EL (cell line): ENCODE measurements at regions not wholly inside any gene's neighbourhood (a gene's known extent, or its start where the extent isn't known, plus 50 kb on each side); places are given as distances from the start of the nearest gene placed in this dataset.

Experiments
- DNase-seq: peaks from one replicate; pipeline ENCODE4 v3.0.0-alpha.2; 2016

DNA sequence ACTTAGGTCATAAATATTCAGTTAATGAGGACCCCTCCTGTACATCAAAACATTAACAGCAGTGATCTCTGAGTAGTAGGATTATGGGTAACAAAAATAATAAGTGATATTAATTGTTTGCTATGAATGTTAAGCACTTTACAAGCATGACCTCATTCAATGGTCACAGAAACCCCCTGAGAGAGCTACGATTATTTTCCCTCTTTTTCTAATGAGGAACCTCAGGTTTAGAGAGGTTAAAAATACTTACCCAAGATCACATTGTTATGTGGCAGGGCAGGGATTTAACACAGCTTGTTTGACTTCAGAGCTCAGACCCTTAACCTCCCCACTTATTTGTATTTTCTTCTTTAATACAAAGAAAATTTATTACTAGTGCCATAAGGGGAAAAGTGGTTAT lies 228.2 kb downstream of the TBL1XR1 start:
- no peak for DNase-seq

DNA sequence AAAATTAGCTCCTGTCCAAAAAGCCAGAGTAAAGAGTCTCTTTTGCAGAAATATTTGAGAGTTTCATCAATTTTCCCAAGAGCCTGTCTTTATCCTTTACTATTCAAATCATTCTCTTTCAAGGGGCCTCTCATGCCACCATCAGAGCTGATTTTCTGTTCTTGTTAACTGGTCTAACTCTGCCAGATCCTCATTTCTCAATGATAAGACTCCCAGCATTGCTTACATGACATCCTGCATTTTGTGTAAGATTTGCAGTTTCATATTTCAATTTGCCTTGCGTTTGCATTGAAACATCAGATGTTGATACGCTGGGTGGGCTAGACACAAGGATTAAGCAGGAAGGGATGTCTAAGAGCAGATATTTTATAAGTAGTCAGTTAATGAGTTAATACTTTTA lies 228.7 kb downstream of the TBL1XR1 start:
- no peak for DNase-seq

DNA sequence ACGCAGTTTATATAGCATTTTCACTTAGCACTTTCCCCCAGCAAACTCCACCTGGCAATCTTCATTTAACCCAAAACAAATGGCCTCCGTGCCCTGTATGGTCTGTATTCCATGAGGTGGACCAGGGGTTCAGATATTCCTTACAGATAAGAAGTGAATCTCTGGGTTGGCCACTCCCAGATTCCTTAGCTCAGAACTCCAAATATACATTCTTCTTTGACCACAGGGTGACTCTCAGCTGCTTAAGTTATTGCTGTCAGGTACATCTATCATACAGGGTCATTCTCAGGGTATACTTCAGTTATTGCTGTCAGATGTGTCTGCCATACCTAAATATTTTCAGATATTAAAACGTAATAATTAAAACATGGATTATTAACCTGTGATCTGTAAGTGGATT lies 229.8 kb downstream of the TBL1XR1 start:
- peak; percentile 52 for DNase-seq

DNA sequence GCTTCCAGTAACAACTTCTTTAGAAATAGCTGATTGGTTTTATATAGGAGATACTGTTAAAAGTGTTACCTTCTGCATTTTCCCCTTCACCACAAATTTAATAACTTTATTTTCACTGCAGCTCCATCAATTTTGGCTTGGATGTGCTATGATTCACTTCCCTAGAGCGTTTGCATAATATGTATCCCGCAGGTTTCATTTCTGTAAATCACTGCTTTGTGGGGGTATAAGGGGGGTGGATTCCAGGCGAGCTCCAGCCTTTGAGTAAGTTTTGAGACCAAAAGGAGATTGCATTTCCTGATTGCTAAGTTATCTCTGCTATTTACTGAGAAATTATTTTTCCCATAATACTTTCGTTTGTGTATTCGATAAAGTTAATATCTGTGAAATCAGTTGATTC lies 232.6 kb downstream of the TBL1XR1 start:
- no peak for DNase-seq

- DNase-seq = peak; percentile 43
Observed at GRCh38 chr3:176961916-176962315, 235.4 kb downstream of the TBL1XR1 start.

DNA sequence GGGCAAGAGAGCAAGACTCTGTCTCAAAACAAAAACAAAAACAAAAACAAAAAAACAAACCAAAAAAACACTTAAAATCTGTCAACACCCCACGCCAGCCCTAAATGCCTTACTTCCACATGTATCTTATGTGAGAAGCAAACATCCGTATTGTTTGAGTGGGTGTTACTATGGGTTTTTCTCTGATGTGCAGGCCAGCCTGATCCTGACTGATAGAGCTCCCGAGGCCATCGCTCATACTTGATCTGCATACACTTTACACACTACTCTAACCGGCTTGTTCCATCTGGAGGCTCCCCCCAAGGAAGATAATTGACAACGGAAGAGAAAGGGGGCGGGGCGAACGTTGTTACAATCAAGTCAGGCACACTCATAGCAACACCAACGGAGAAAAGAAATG lies 237.4 kb downstream of the TBL1XR1 start:
- no peak for DNase-seq

DNA sequence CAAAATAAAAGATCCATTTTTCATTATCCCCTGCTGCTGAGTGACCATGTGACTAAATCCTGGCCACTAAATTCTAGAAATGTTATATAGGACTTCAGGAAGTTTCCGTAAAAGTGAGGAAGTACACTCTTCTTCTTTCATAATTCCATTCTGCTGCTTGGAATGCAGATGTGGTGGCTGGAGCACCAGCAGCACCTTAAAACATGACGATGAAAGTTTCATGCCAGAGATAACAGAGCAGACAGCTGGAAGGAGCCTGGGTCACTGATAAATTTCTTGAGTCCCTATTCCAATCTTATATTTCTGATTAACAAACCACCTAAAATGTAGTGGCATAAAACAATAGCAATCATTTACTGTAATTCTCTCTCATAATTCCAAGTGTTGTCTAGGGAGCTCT lies 238.7 kb downstream of the TBL1XR1 start:
- DNase-seq = no peak

- DNase-seq = no peak
Observed at GRCh38 chr3:176954517-176954916, 242.8 kb downstream of the TBL1XR1 start.

GRCh38 chr3:176953106-176954060 lies 243.9 kb downstream of the TBL1XR1 start:
- peak; percentile 20 for DNase-seq

- DNase-seq = no peak
Observed at GRCh38 chr3:176951586-176952292, 245.5 kb downstream of the TBL1XR1 start.

- DNase-seq = no peak
Observed at GRCh38 chr3:176951144-176951543, 246.1 kb downstream of the TBL1XR1 start.

- peak; percentile 31 for DNase-seq
Observed at GRCh38 chr3:176950743-176951142, 246.5 kb downstream of the TBL1XR1 start.

DNA sequence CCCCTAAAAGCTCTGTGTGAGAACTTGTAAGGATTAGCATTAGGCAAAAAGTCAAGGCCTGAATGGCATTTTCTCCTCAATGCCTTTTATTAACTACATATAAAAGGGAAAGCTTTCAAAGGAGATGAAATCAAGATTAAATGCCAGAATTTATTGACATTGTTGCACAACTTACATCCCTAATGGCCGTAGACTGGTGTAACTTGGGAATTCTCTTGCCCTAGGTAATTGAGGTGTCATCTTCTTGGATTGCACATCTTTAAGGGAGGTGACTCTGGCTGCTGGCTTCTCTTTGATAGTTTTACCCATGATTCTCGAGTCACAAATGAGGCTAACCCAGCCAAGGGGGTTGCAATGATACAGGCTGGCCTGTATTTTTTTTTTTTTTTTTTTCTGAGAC lies 249.1 kb downstream of the TBL1XR1 start:
- no peak for DNase-seq

GRCh38 chr3:176946202-176946601 lies 251.1 kb downstream of the TBL1XR1 start:
- no peak for DNase-seq

- no peak for DNase-seq
Observed at GRCh38 chr3:176942305-176942704, 255.0 kb downstream of the TBL1XR1 start.

GRCh38 chr3:176941689-176942088 lies 255.6 kb downstream of the TBL1XR1 start:
- no peak for DNase-seq

GRCh38 chr3:176939022-176939817 lies 258.1 kb downstream of the TBL1XR1 start:
- DNase-seq = peak; percentile 75

DNA sequence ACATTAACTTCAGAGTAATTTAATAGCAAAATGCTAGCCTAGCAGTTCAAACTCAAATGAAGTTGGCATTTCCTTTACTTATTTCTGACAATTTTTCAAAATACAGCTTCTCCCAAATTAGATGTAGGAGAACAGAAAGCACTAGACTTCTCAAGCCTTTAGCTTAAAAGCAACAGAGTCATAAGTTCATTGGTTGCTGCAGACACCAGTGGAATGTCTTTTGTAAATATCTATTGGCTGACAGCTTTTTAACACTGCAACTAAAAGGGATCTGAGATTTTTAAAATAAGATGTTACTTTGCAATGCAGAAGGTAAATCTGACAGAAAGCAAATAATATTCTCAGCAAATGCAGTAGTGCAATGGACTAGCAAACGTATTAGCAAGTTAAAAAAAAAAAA lies 259.3 kb downstream of the TBL1XR1 start:
- no peak for DNase-seq

GRCh38 chr3:176937541-176937940 lies 259.7 kb downstream of the TBL1XR1 start:
- no peak for DNase-seq

DNA sequence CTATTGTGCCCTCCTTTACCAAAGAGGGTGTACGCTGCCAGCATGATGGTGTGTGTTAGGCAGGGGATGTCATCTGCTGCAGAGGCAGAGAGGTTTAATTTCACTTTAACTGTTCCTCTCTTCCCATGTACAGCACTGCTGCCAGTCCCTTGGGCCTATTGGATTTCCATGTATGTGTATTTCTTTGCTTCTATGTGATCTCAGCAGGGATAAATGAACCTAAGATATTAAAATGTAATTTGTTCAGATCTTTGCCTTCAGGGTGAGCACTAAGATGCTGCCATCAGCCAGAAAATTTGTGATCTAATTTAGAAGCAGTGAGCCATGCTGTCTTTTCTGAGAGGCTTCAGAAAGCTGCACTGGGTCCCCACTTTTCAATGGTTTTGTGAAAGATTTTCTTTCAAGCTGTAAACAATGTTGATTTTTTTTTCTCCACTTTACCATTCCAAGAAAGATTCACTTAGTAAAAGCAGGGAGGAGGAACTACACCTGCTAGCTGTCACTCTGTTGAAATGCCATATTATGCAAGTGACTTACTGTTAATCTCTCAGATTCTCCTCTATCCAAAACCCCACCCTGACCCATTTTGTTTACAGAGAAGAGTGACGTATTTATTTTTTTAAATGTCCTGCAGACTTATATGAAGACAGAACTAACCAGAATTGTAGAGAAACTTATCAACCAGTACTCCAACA lies 261.9 kb downstream of the TBL1XR1 start:
- DNase-seq = no peak

DNA sequence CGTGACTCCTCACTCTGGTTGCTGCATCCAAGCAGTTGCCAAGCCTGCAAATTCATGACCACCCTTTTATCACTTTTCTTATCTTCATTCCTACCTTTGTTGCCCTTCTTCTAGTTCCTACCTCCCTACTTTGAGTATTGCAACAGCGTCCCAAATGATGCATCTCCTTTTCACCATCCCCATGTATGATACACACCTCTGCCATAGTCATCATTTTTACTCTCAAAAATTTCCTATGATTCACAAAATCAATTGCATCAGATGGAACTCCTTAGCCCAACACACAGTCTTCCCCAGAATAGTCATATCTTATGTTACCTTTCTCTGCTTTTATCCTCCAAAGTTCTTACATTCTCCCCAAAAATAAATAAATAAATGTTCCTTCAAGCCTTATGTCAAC lies 262.6 kb downstream of the TBL1XR1 start:
- no peak for DNase-seq

GRCh38 chr3:176933704-176934103 lies 263.6 kb downstream of the TBL1XR1 start:
- DNase-seq = no peak

- no peak for DNase-seq
Observed at GRCh38 chr3:176932433-176932832, 264.8 kb downstream of the TBL1XR1 start.
